Activated B cell treated with CpG ODN at 0.5 μM for 24 hours (primary cell): ENCODE measurements at regions not wholly inside any gene's neighbourhood (a gene's known extent, or its start where the extent isn't known, plus 50 kb on each side); places are given as distances from the start of the nearest gene placed in this dataset.

Experiments
- ATAC-seq: fragments of 200-7000 bp; cut with Tn5 transposase; one replicate; pipeline ENCODE4 v1.10.0; 2021; ENCODE audit warnings: low read depth, mild to moderate bottlenecking, moderate library complexity
- CTCF ChIA-PET: fragments of 350-600 bp; sonication (Branson Sonifier 250); formaldehyde crosslinking; loops from one replicate; lab custom pipeline; 2021; ENCODE audit warnings: antibody characterized with exemption; lab: Charles Lee
- POLR2A ChIA-PET: fragments of 350-600 bp; sonication (Branson Sonifier 250); formaldehyde crosslinking; loops from one replicate; lab custom pipeline; 2021; ENCODE audit warnings: antibody characterized with exemption; lab: Charles Lee
- DNase-seq: peaks from one replicate; pipeline ENCODE4 v3.0.0; 2022
- H3K27ac Mint-ChIP-seq: one replicate; pipeline ENCODE4 v1.8.0; 2020; ENCODE audit warnings: mixed read lengths
- H3K27me3 Mint-ChIP-seq: one replicate; pipeline ENCODE4 v1.8.0; 2021; ENCODE audit warnings: mixed read lengths
- H3K36me3 Mint-ChIP-seq: one replicate; pipeline ENCODE4 v1.8.0; 2021; ENCODE audit warnings: low read depth, mixed read lengths
- H3K4me1 Mint-ChIP-seq: one replicate; pipeline ENCODE4 v1.8.0; 2021; ENCODE audit warnings: mixed read lengths
- H3K4me3 Mint-ChIP-seq: one replicate; pipeline ENCODE4 v1.8.0; 2020; ENCODE audit warnings: mild to moderate bottlenecking, mixed read lengths
- H3K9me3 Mint-ChIP-seq: one replicate; pipeline ENCODE4 v1.8.0; 2020; ENCODE audit warnings: mixed read lengths
- intact Hi-C: fragments of 100-400 bp; cut with micrococcal nuclease; formaldehyde crosslinking; loops from one replicate; pipeline ENCODE4 v1.15.1; 2024
- TF ChIP-seq, protein P1 (sequence below): fragments of 200-600 bp; IDR thresholded peaks from one replicate; pipeline ENCODE4 v1.8.0; 2022; ENCODE audit warnings: antibody characterized with exemption, mild to moderate bottlenecking

DNA sequence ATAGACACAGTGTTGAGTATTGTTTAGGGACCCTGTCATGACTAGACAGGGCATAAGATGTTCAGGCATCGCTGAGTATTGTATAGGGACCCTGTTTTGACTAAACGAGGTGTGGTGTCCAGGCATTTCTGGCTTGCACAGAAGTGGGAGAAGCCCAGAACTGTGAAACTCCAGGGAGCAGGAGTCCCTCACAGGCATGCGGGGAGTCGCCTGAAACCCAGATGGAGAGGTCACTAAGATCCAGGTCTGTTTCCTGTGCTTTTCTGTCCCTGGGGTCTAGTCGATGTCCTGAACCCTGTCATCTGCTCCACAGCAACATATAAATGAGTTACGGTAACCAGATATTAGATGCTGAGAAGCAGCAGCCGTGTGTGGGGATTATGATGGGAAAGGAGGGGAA lies 469.0 kb upstream of the SALL3 start:
- H3K27me3 Mint-ChIP-seq: no peaks in the 10 kb centered on the region
- no peaks in the 10 kb centered on the region for H3K9me3 Mint-ChIP-seq
- no peaks in the 10 kb centered on the region for H3K36me3 Mint-ChIP-seq
- intact Hi-C loops: no loop called here
- ATAC-seq (no peak), DNase-seq (no peak)
- no peak overlapping the region for H3K27ac Mint-ChIP-seq
- POLR2A ChIA-PET: no interaction called here
- no peak overlapping the region for H3K4me3 Mint-ChIP-seq
- CTCF ChIA-PET: no interaction called here
- TF ChIP-seq, protein P1, sequence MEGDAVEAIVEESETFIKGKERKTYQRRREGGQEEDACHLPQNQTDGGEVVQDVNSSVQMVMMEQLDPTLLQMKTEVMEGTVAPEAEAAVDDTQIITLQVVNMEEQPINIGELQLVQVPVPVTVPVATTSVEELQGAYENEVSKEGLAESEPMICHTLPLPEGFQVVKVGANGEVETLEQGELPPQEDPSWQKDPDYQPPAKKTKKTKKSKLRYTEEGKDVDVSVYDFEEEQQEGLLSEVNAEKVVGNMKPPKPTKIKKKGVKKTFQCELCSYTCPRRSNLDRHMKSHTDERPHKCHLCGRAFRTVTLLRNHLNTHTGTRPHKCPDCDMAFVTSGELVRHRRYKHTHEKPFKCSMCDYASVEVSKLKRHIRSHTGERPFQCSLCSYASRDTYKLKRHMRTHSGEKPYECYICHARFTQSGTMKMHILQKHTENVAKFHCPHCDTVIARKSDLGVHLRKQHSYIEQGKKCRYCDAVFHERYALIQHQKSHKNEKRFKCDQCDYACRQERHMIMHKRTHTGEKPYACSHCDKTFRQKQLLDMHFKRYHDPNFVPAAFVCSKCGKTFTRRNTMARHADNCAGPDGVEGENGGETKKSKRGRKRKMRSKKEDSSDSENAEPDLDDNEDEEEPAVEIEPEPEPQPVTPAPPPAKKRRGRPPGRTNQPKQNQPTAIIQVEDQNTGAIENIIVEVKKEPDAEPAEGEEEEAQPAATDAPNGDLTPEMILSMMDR: no peak
- H3K4me1 Mint-ChIP-seq: no peaks in the 10 kb centered on the region

GRCh38 chr18:78511666-78512601 lies 467.7 kb upstream of the SALL3 start:
- no peak for ATAC-seq
- Mint-ChIP-seq H3K4me3 (no peak overlapping the region), H3K4me1 (no peaks in the 10 kb centered on the region), H3K9me3 (no peaks in the 10 kb centered on the region), H3K27ac (no peak overlapping the region), H3K36me3 (no peaks in the 10 kb centered on the region), H3K27me3 (no peaks in the 10 kb centered on the region)
- CTCF ChIA-PET: no interaction called here
- TF ChIP-seq, protein P1: no peak
- POLR2A ChIA-PET: no interaction called here
- DNase-seq: no peak
- intact Hi-C loops: no loop called here

DNA sequence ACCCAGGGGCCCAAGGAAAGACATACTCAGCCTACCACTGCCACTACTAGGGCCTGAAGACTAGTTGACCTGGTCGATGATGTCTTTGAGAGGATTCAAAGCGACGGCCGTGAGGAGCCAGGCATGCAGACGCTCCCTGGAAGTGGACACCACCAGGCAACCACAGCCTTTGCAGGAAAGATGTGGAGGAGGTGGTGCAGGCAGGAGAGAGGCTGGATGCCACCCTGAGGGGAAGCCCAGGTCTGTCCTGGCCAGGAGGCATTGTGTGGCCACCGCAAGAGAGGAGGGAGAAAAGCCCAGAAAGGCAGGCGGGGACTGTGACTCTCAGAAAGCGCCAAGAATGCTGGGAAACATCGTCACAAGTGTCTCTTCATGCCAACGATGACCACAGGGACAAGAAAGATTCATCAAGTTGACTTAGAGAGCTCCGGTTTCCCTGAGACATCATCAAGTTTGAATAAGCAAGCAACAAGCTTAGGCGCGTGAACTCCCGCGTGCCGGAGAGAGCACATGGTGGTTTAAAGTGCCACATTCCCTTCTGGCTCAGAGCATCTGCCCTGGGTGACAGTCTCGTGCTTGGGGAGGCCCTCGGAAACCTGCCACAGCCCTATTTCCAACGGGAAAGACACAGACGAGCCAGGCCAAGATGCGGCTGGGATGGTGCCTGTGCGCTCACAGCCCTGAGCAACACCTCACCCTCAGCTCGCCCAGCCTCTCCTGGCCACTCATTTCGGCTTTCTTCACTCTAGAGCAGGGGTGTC lies 464.5 kb upstream of the SALL3 start:
- H3K9me3 Mint-ChIP-seq: peaks cover 2% of the 10 kb centered on the region
- no peak overlapping the region for H3K4me3 Mint-ChIP-seq
- TF ChIP-seq, protein P1: no peak
- POLR2A ChIA-PET: no interaction called here
- CTCF ChIA-PET: no interaction called here
- ATAC-seq (no peak), DNase-seq (no peak)
- no peaks in the 10 kb centered on the region for H3K36me3 Mint-ChIP-seq
- no peaks in the 10 kb centered on the region for H3K27me3 Mint-ChIP-seq
- H3K27ac Mint-ChIP-seq: no peak overlapping the region
- intact Hi-C loops: no loop called here
- no peaks in the 10 kb centered on the region for H3K4me1 Mint-ChIP-seq

- H3K27ac Mint-ChIP-seq: no peak overlapping the region
- H3K9me3 Mint-ChIP-seq: peaks cover 2% of the 10 kb centered on the region
- POLR2A ChIA-PET: no interaction called here
- CTCF ChIA-PET: no interaction called here
- intact Hi-C loops: no loop called here
- H3K4me1 Mint-ChIP-seq: no peaks in the 10 kb centered on the region
- no peak overlapping the region for H3K4me3 Mint-ChIP-seq
- ATAC-seq (no peak), DNase-seq (no peak)
- no peaks in the 10 kb centered on the region for H3K36me3 Mint-ChIP-seq
- TF ChIP-seq, protein P1: no peak
- no peaks in the 10 kb centered on the region for H3K27me3 Mint-ChIP-seq
Observed at GRCh38 chr18:78517328-78517727, 462.3 kb upstream of the SALL3 start.

- TF ChIP-seq, protein P1: no peak
- ATAC-seq (no peak), DNase-seq (no peak)
- Mint-ChIP-seq H3K4me3 (no peak overlapping the region), H3K36me3 (no peaks in the 10 kb centered on the region), H3K4me1 (no peaks in the 10 kb centered on the region), H3K27me3 (no peaks in the 10 kb centered on the region), H3K27ac (no peak overlapping the region), H3K9me3 (peaks cover 2% of the 10 kb centered on the region)
- CTCF ChIA-PET: no interaction called here
- intact Hi-C loops: no loop called here
- POLR2A ChIA-PET: no interaction called here
Observed at GRCh38 chr18:78517973-78518372, 461.6 kb upstream of the SALL3 start.
